Psoas muscle (tissue), 7 donors: ENCODE measurements at regions not wholly inside any gene's neighbourhood (a gene's known extent, or its start where the extent isn't known, plus 50 kb on each side); places are given as distances from the start of the nearest gene placed in this dataset.
"Not testable (repeated sequence)": the region's sequence is repeated elsewhere in the genome, so short reads cannot be mapped to it uniquely, and the experiment has no call there.

ENCODE experiments used
- ATAC-seq, 4 donors: fragments of 200-7000 bp; cut with Tn5 transposase; one replicate each; pipeline ENCODE4 v1.9.1; 2020; ENCODE audit warnings: moderate library complexity in 3 of 4, mild to moderate bottlenecking in 2 of 4
- DNase-seq, 2 donors: peaks; one replicate each; pipeline ENCODE4 v3.0.0-alpha.2; 2020
- H3K27ac ChIP-seq: fragments of 200-600 bp; one replicate; pipeline ENCODE4 v1.8.0; 2022
- H3K27me3 ChIP-seq, 3 donors: fragments of 200-600 bp in 1 of 3; one replicate each; pipeline versions ENCODE4 v1.6.1 to v1.8.0; 2013 to 2022; ENCODE audit warnings: low read length in 2 of 3, mild to moderate bottlenecking in 2 of 3, moderate library complexity in 1 of 3; ENCODE audit not compliant: insufficient read depth in 3 of 3
- H3K36me3 ChIP-seq, 2 donors: fragments of 200-600 bp in 1 of 2; one replicate each; pipeline versions ENCODE4 v1.6.1 to v1.8.0; 2013 to 2022; ENCODE audit warnings: low read depth in 1 of 2, mild to moderate bottlenecking in 1 of 2, moderate library complexity in 1 of 2; ENCODE audit not compliant: insufficient read depth in 1 of 2
- H3K4me1 ChIP-seq: fragments of 200-600 bp; one replicate; pipeline ENCODE4 v1.8.0; 2022
- H3K4me3 ChIP-seq: fragments of 200-600 bp; one replicate; pipeline ENCODE4 v1.8.0; 2022; ENCODE audit warnings: mild to moderate bottlenecking
- H3K9me3 ChIP-seq: fragments of 200-600 bp; one replicate; pipeline ENCODE4 v1.8.0; 2022
- CTCF ChIP-seq: fragments of 200-600 bp; IDR thresholded peaks from one replicate; pipeline ENCODE4 v1.8.0; 2022; ENCODE audit warnings: antibody characterized with exemption
- WGBS, 3 donors: extraction: QIAGEN DNeasy Blood & Tissue Kit; methylation state at CpG; one replicate each; pipeline versions ENCODE4 v1.1.6 to v1.1.7; 2013; 5-methylcytosine and 5-hydroxymethylcytosine counted together
- intact Hi-C, 2 donors: fragments of 100-400 bp; cut with DNase I; formaldehyde crosslinking; loops; one replicate each; pipeline versions ENCODE4 v1.11.0 to v1.14.2; 2022
- donor health status: healthy with polysubstance abuse.
- donor health status: DM: no; HTN: no; CAD: no; lungs with moderate emphysema.
- donor health status: Bipolar disorder and iron deficiency.
- donor health status: healthy.
- donor health status: DM: yes; HTN: yes; CAD: no.
- donor health status: DM: no; HTN: no; CAD: no.
- donor health status: DM: yes; HTN: yes; CAD: no.

- intact Hi-C loops: no loop called here
- WGBS, 3 donors: 81 to 87% (median 83%) methylated on average over 2 of the region's 2 CpGs
- no peak for TF ChIP-seq CTCF
- Histone ChIP-seq H3K4me3 (no peak overlapping the region), H3K9me3 (no peaks in the 10 kb centered on the region), H3K36me3 (no peaks in the 10 kb centered on the region), H3K4me1 (no peaks in the 10 kb centered on the region), H3K27me3 (no peaks in the 10 kb centered on the region), H3K27ac (no peak overlapping the region)
- no peak for DNase-seq
- ATAC-seq: no peak
These were observed 1261.4 kb upstream of the TENM4 start for GRCh38 chr11:80702264-80702663.

- H3K36me3 ChIP-seq: no peaks in the 10 kb centered on the region
- 85 to 87% (median 87%) methylated on average over 4 of the region's 4 CpGs for WGBS, 3 donors
- no peaks in the 10 kb centered on the region for H3K27me3 ChIP-seq
- intact Hi-C loops: no loop called here
- ATAC-seq: no peak
- H3K4me1 ChIP-seq: no peaks in the 10 kb centered on the region
- no peaks in the 10 kb centered on the region for H3K9me3 ChIP-seq
- TF ChIP-seq CTCF: no peak
- H3K4me3 ChIP-seq: no peak overlapping the region
- DNase-seq: no peak
- H3K27ac ChIP-seq: no peak overlapping the region
These were observed 1259.6 kb upstream of the TENM4 start for GRCh38 chr11:80700386-80700785.

GRCh38 chr11:80699406-80700177 is 1258.8 kb upstream of the TENM4 start:
- H3K36me3 ChIP-seq, intact Hi-C loops, ATAC-seq, H3K9me3 ChIP-seq, H3K27me3 ChIP-seq, H3K27ac ChIP-seq, H3K4me3 ChIP-seq, H3K4me1 ChIP-seq: not testable (repeated sequence)
- peak in 1 of 2 donors; percentile 8 for DNase-seq
- WGBS, 3 donors: 71 to 73% (median 71%) methylated on average over 16 of the region's 16 CpGs

GRCh38 chr11:80698637-80699036 is 1257.8 kb upstream of the TENM4 start:
- intact Hi-C loops: no loop called here
- WGBS, 3 donors: 66 to 69% (median 68%) methylated on average over 1 of the region's 1 CpG
- Histone ChIP-seq H3K36me3 (no peaks in the 10 kb centered on the region), H3K27ac (no peak overlapping the region), H3K4me3 (no peak overlapping the region), H3K4me1 (no peaks in the 10 kb centered on the region), H3K9me3 (no peaks in the 10 kb centered on the region), H3K27me3 (no peaks in the 10 kb centered on the region)
- no peak for DNase-seq
- no peak for TF ChIP-seq CTCF
- no peak for ATAC-seq

- H3K27me3 ChIP-seq: no peaks in the 10 kb centered on the region
- TF ChIP-seq CTCF: no peak
- ATAC-seq: no peak
- H3K9me3 ChIP-seq: no peaks in the 10 kb centered on the region
- no peaks in the 10 kb centered on the region for H3K4me1 ChIP-seq
- no peak for DNase-seq
- no peak overlapping the region for H3K4me3 ChIP-seq
- H3K36me3 ChIP-seq: no peaks in the 10 kb centered on the region
- H3K27ac ChIP-seq: no peak overlapping the region
- intact Hi-C loops: no loop called here
These were observed 1253.6 kb upstream of the TENM4 start for GRCh38 chr11:80694385-80694784.
